Activated naive CD4-positive, alpha-beta T cell treated with anti-CD3 and anti-CD28 coated beads, Interleukin-2, amount 50 U/mL, for 24 hours (primary cell): ENCODE measurements at regions not wholly inside any gene's neighbourhood (a gene's known extent, or its start where the extent isn't known, plus 50 kb on each side); places are given as distances from the start of the nearest gene placed in this dataset.

Experiments
- H3K27ac Mint-ChIP-seq: one replicate; pipeline ENCODE4 v1.8.0; 2021; ENCODE audit warnings: mild to moderate bottlenecking, mixed read lengths
- H3K27me3 Mint-ChIP-seq: one replicate; pipeline ENCODE4 v1.8.0; 2021; ENCODE audit warnings: mixed read lengths
- H3K36me3 Mint-ChIP-seq: one replicate; pipeline ENCODE4 v1.8.0; 2021; ENCODE audit warnings: mixed read lengths
- H3K4me1 Mint-ChIP-seq: one replicate; pipeline ENCODE4 v1.8.0; 2021; ENCODE audit warnings: mixed read lengths
- H3K4me3 Mint-ChIP-seq: one replicate; pipeline ENCODE4 v1.8.0; 2021; ENCODE audit warnings: mild to moderate bottlenecking, mixed read lengths
- H3K9me3 Mint-ChIP-seq: one replicate; pipeline ENCODE4 v1.8.0; 2021; ENCODE audit warnings: mixed read lengths

- H3K36me3 Mint-ChIP-seq = no peaks in the 10 kb centered on the region
- peak overlapping the region; percentile 8 for H3K27ac Mint-ChIP-seq
- no peaks in the 10 kb centered on the region for H3K9me3 Mint-ChIP-seq
- H3K27me3 Mint-ChIP-seq = no peaks in the 10 kb centered on the region
- H3K4me1 Mint-ChIP-seq = peaks cover 77% of the 10 kb centered on the region
- no peak overlapping the region for H3K4me3 Mint-ChIP-seq
Measured at GRCh38 chr12:123070267-123071081, 80.4 kb downstream of the PITPNM2 start.

- no peaks in the 10 kb centered on the region for H3K36me3 Mint-ChIP-seq
- H3K4me3 Mint-ChIP-seq = no peak overlapping the region
- no peaks in the 10 kb centered on the region for H3K9me3 Mint-ChIP-seq
- H3K27me3 Mint-ChIP-seq = no peaks in the 10 kb centered on the region
- H3K27ac Mint-ChIP-seq = peak overlapping the region; percentile 8
- H3K4me1 Mint-ChIP-seq = peaks cover 76% of the 10 kb centered on the region
Measured at GRCh38 chr12:123069436-123070266, 81.2 kb downstream of the PITPNM2 start.

- Mint-ChIP-seq H3K36me3 (no peaks in the 10 kb centered on the region), H3K27me3 (no peaks in the 10 kb centered on the region), H3K4me1 (peaks cover 72% of the 10 kb centered on the region), H3K4me3 (no peak overlapping the region), H3K9me3 (no peaks in the 10 kb centered on the region), H3K27ac (no peak overlapping the region)
Measured at GRCh38 chr12:123067654-123068053, 83.2 kb downstream of the PITPNM2 start.

GRCh38 chr12:123066384-123066710 lies 84.5 kb downstream of the PITPNM2 start:
- no peaks in the 10 kb centered on the region for H3K27me3 Mint-ChIP-seq
- no peak overlapping the region for H3K27ac Mint-ChIP-seq
- H3K36me3 Mint-ChIP-seq = no peaks in the 10 kb centered on the region
- no peak overlapping the region for H3K4me3 Mint-ChIP-seq
- no peaks in the 10 kb centered on the region for H3K9me3 Mint-ChIP-seq
- peaks cover 72% of the 10 kb centered on the region for H3K4me1 Mint-ChIP-seq

GRCh38 chr12:123065676-123066383 lies 85.1 kb downstream of the PITPNM2 start:
- Mint-ChIP-seq H3K4me1 (peaks cover 74% of the 10 kb centered on the region), H3K27ac (peak overlapping the region; percentile 36), H3K36me3 (no peaks in the 10 kb centered on the region)

GRCh38 chr12:123064885-123065619 lies 84.6 kb downstream of the ARL6IP4 start:
- Mint-ChIP-seq H3K27me3 (no peaks in the 10 kb centered on the region), H3K4me1 (peaks cover 70% of the 10 kb centered on the region), H3K9me3 (no peaks in the 10 kb centered on the region), H3K36me3 (no peaks in the 10 kb centered on the region), H3K4me3 (no peak overlapping the region), H3K27ac (peak overlapping the region; percentile 30)

More at GRCh38 chr12:123065676-123066383, 85.1 kb downstream of the PITPNM2 start:
- no peaks in the 10 kb centered on the region for H3K9me3 Mint-ChIP-seq
- no peak overlapping the region for H3K4me3 Mint-ChIP-seq
- H3K27me3 Mint-ChIP-seq = no peaks in the 10 kb centered on the region

- no peaks in the 10 kb centered on the region for H3K9me3 Mint-ChIP-seq
- H3K4me3 Mint-ChIP-seq = no peak overlapping the region
- peaks cover 63% of the 10 kb centered on the region for H3K4me1 Mint-ChIP-seq
- H3K36me3 Mint-ChIP-seq = no peaks in the 10 kb centered on the region
- no peaks in the 10 kb centered on the region for H3K27me3 Mint-ChIP-seq
- H3K27ac Mint-ChIP-seq = no peak overlapping the region
Measured at GRCh38 chr12:123064366-123064765, 83.9 kb downstream of the ARL6IP4 start.

GRCh38 chr12:123063535-123063934 lies 83.1 kb downstream of the ARL6IP4 start:
- Mint-ChIP-seq H3K27me3 (no peaks in the 10 kb centered on the region), H3K27ac (no peak overlapping the region), H3K9me3 (no peaks in the 10 kb centered on the region), H3K4me3 (no peak overlapping the region), H3K36me3 (no peaks in the 10 kb centered on the region), H3K4me1 (peaks cover 64% of the 10 kb centered on the region)

GRCh38 chr12:123062681-123063486 lies 82.4 kb downstream of the ARL6IP4 start:
- Mint-ChIP-seq H3K27ac (no peak overlapping the region), H3K27me3 (no peaks in the 10 kb centered on the region), H3K4me3 (no peak overlapping the region), H3K36me3 (no peaks in the 10 kb centered on the region), H3K9me3 (no peaks in the 10 kb centered on the region), H3K4me1 (peaks cover 69% of the 10 kb centered on the region)

GRCh38 chr12:123061441-123062205 lies 81.1 kb downstream of the ARL6IP4 start:
- Mint-ChIP-seq H3K27ac (no peak overlapping the region), H3K4me3 (no peak overlapping the region), H3K27me3 (no peaks in the 10 kb centered on the region), H3K4me1 (peaks cover 59% of the 10 kb centered on the region), H3K9me3 (no peaks in the 10 kb centered on the region), H3K36me3 (no peaks in the 10 kb centered on the region)

GRCh38 chr12:123059500-123059899 lies 79.0 kb downstream of the ARL6IP4 start:
- Mint-ChIP-seq H3K27me3 (no peaks in the 10 kb centered on the region), H3K36me3 (peaks cover 2% of the 10 kb centered on the region), H3K27ac (no peak overlapping the region), H3K4me1 (peaks cover 39% of the 10 kb centered on the region), H3K4me3 (no peak overlapping the region), H3K9me3 (no peaks in the 10 kb centered on the region)

GRCh38 chr12:123058980-123059379 lies 78.5 kb downstream of the ARL6IP4 start:
- no peaks in the 10 kb centered on the region for H3K9me3 Mint-ChIP-seq
- no peak overlapping the region for H3K27ac Mint-ChIP-seq
- H3K4me1 Mint-ChIP-seq = peaks cover 34% of the 10 kb centered on the region
- H3K27me3 Mint-ChIP-seq = no peaks in the 10 kb centered on the region
- H3K4me3 Mint-ChIP-seq = no peak overlapping the region
- peaks cover 2% of the 10 kb centered on the region for H3K36me3 Mint-ChIP-seq

- Mint-ChIP-seq H3K27ac (peak overlapping the region; percentile 11), H3K36me3 (peaks cover 2% of the 10 kb centered on the region), H3K27me3 (no peaks in the 10 kb centered on the region)
Measured at GRCh38 chr12:123058481-123058880, 78.0 kb downstream of the ARL6IP4 start.

More at GRCh38 chr12:123058481-123058880, 78.0 kb downstream of the ARL6IP4 start:
- Mint-ChIP-seq H3K4me3 (no peak overlapping the region), H3K4me1 (peaks cover 29% of the 10 kb centered on the region), H3K9me3 (no peaks in the 10 kb centered on the region)
